GM12801 (cell line): ENCODE measurements at regions not wholly inside any gene's neighbourhood (a gene's known extent, or its start where the extent isn't known, plus 50 kb on each side); places are given as distances from the start of the nearest gene placed in this dataset.

Experiments
- TF ChIP-seq, protein P1 (sequence below): IDR thresholded peaks from one replicate; pipeline ENCODE4 v1.5.1; 2011; ENCODE audit warnings: control low read depth; ENCODE audit not compliant: insufficient read length; ENCODE audit errors: extremely low read depth

DNA sequence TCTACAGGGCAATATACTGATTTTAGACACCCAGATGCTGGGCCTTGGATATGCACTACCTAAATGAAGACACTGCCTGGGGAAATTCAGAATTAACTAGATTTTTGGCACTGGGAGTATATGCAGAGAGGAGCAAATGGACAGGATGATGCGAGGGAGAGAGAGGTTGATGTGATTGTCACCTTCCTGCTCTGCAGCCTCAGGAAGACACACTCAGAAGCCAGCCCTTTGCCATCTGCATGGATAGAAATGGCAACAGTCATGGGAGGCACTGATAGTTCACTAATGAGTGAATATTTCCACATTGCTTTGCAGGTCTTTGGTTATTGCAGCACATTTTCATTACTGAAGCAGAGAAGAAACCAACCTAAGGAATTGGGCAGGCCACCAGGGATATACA is 397.2 kb upstream of the NFE2L3 start:
- TF ChIP-seq, protein P1, sequence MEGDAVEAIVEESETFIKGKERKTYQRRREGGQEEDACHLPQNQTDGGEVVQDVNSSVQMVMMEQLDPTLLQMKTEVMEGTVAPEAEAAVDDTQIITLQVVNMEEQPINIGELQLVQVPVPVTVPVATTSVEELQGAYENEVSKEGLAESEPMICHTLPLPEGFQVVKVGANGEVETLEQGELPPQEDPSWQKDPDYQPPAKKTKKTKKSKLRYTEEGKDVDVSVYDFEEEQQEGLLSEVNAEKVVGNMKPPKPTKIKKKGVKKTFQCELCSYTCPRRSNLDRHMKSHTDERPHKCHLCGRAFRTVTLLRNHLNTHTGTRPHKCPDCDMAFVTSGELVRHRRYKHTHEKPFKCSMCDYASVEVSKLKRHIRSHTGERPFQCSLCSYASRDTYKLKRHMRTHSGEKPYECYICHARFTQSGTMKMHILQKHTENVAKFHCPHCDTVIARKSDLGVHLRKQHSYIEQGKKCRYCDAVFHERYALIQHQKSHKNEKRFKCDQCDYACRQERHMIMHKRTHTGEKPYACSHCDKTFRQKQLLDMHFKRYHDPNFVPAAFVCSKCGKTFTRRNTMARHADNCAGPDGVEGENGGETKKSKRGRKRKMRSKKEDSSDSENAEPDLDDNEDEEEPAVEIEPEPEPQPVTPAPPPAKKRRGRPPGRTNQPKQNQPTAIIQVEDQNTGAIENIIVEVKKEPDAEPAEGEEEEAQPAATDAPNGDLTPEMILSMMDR = no peak

DNA sequence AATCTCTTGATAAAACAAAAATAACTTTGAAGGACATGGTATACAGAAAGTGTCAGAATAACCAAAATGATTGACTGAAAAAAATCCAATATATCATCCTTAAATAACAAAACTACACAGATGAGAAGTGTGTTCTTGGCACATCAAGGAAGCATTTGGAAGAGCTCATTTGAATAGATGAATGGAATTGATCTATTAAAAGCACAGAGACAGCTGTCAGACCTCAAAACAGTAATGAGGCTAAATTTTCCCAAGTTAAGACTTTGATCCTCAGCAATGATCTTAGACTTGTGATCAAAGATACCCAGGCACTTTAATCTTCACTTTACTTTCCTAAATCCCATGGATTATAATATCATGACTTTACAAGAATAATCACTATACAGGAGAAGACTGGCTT is 395.4 kb upstream of the NFE2L3 start:
- TF ChIP-seq, protein P1 = no peak

DNA sequence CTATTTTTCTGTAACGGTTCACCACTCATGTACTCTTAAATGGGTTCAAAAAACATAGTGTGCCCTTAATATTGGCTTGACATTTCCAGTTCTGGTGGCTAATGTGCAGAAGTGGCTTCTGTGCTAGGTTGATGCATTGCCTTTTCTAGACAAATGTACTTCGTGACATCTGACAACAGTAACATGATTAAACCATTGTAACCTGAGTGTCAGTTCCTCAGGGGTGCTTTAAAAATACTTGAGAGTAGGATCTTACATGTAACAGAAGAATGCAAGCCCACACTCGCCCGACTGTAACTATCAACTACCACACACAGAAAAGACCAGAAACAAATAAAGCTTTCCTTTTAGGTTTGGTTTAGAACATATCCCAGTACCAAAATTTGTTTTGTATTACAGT is 393.4 kb upstream of the NFE2L3 start:
- TF ChIP-seq, protein P1 = no peak

DNA sequence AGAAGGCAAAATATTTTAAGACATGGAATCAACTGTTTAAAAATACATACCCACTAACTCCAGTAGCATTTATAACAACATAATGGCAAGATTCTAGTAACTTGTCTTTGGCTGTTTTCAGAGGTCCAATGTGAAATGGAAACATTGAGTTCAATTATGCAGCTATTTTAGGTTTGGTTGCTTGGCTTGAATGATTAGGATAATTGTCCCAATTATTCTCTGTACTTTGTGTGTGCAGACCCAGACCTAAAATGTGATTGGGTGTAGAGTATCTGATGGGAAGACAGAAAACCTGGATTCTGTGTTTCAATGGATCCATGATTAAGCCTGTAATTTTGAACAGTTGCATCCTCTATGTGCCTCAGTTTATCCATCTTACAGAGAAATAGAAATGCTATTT is 392.7 kb upstream of the NFE2L3 start:
- TF ChIP-seq, protein P1 = no peak

DNA sequence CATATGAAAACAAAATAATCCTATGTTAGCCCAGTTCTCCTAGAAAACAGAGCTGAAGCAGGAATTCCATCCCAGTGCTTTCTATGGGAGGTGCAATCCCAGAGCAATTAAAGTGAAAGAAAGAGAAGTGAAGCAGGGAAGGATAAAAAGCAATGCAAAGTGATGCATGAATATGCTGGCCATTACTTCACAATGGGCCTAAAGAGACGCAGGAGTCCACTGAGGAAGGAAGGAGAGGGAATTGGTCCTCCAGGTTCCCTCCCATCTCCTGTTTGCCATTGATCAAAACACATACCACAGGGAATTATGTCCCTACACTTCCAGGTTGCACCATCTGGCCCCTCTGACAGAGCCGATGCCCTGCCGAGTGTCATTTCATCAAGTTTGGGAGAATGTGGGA is 392.2 kb upstream of the NFE2L3 start:
- TF ChIP-seq, protein P1 = no peak

DNA sequence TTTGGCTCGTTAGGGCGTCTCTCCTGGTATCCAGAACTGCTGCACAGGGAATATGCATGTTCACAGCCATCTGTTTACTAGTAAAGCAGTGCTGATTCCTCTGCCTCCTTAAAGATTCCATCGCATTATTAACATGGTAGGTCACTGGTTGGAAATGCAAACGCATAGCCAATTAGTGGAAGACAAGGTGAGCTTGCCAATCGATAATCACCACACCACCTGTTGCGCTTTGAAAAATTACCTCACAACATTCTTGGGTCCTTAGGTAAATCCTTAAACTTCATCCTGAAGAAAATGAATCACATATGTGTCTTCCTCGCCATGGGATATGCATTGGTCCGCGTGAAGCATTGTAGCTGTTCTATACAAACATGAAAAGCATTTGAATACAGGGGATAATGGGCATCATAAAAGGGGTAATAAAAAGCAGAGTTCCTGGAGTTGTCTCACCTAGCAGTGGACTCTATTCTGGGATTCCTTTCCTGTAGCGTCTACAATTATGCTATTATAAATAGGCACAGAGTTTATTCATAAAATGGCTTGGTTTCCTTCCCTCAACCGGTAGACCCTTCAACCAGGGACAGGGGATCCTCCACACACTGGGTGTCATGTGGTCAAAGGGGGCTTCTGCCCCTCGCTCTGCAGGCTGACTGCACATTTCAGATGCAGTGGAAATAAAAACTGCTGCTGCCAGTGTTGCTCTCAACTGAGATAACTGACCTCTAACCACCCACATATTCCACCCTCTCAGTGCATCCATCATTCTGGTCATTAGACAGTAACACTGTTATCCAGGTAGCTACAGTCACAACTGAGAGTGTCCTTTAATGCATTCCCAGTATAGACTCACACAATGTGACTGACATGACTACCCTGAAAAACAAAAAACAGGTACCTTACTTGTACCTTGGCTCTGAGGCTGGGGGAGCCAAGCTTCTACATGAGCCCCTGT is 389.2 kb upstream of the NFE2L3 start:
- TF ChIP-seq, protein P1 = no peak

DNA sequence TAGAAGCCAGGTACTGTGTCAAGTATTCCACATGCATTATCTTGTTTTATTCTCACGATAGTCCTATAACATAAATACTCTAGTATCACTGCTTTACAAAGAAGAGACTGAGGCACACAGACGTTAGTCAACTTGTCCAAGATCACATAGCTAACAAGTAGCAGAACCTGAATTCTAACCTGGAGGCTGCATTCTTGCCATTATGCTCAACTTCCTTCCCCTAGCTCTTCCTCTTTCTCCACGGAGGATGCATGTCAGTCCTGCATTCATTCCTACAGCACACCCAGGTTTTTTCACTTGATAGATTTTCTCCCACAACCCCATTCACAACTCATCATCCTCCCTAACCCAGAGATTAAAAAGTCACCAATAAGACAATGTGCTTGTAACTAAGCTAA is 388.5 kb upstream of the NFE2L3 start:
- TF ChIP-seq, protein P1 = no peak
